GM12878 (cell line): ENCODE measurements at regions not wholly inside any gene's neighbourhood (a gene's known extent, or its start where the extent isn't known, plus 50 kb on each side); places are given as distances from the start of the nearest gene placed in this dataset.

Experiments
- ATAC-seq: fragments of 200-7000 bp; cut with Tn5 transposase; 3 replicates; pipeline ENCODE4 v1.9.1; 2020; ENCODE audit warnings: mild to moderate bottlenecking, moderate library complexity
- BruUV-seq: library from RNA; stranded (reverse); fragments of 400-500 nt; replicated peaks from 2 replicates; lab custom pipeline; 2021; lab: Mats Ljungman, UMichigan
- CTCF ChIA-PET: fragments of 300-600 bp; sonication (Branson Sonifier 250); formaldehyde crosslinking; extraction: SDS; loops from one replicate; lab custom pipeline; 2021; ENCODE audit warnings: inconsistent platforms; lab: Yijun Ruan, JAX
- POLR2A ChIA-PET: fragments of 350-600 bp; formaldehyde crosslinking; extraction: SDS; loops from one replicate; lab custom pipeline; 2021; ENCODE audit warnings: inconsistent platforms; lab: Charles Lee
- RAD21 ChIA-PET: fragments of 300-600 bp; sonication (Branson Sonifier 250); formaldehyde crosslinking; loops from one replicate; lab custom pipeline; 2023; ENCODE audit warnings: antibody characterized with exemption; ENCODE audit not compliant: unreplicated experiment; lab: Charles Lee
- SMC1A ChIA-PET: fragments of 300-600 bp; sonication (Branson Sonifier 250); formaldehyde crosslinking; loops from one replicate; lab custom pipeline; 2023; ENCODE audit not compliant: unreplicated experiment, uncharacterized antibody; lab: Charles Lee
- DNase-seq: peaks from one replicate; pipeline ENCODE4 v3.0.0-alpha.2; 2011; ENCODE audit warnings: low read depth, low spot score
- FAIRE-seq: peaks from 3 replicates; lab custom pipeline; 2011; peaks lifted over from hg19 to GRCh38; lab: Jason Lieb, UNC
- H2AFZ ChIP-seq: 2 replicates; pipeline ENCODE4 v1.6.0; 2011; ENCODE audit warnings: low read depth, low read length, control low read depth; ENCODE audit not compliant: control insufficient read depth
- H3K27ac ChIP-seq: 2 replicates; pipeline ENCODE4 v1.5.1; 2011; ENCODE audit warnings: control low read depth; ENCODE audit not compliant: control insufficient read depth, insufficient read depth
- H3K27me3 ChIP-seq, 2 experiments: replicated peaks in 1 of 2; 2 replicates each; pipeline versions ENCODE4 v1.6.0 to v1.6.1; 2011; ENCODE audit warnings: low read length in 1 of 2; ENCODE audit not compliant: control insufficient read depth in 2 of 2, insufficient read depth in 2 of 2
- H3K36me3 ChIP-seq, 2 experiments: 2 replicates each; pipeline ENCODE4 v1.5.1; 2011; ENCODE audit warnings: low read length in 1 of 2; ENCODE audit not compliant: control insufficient read depth in 2 of 2, insufficient read depth in 2 of 2
- H3K4me1 ChIP-seq: 2 replicates; pipeline ENCODE4 v1.6.1; 2011; ENCODE audit warnings: mild to moderate bottlenecking, low read length, moderate library complexity, mixed read lengths; ENCODE audit not compliant: control insufficient read depth, insufficient read depth
- H3K4me2 ChIP-seq: 2 replicates; pipeline ENCODE4 v1.6.0; 2011; ENCODE audit warnings: control low read depth; ENCODE audit not compliant: control insufficient read depth, insufficient read depth
- H3K4me3 ChIP-seq: fragments of 200-600 bp; sonication (generic); 2 replicates; pipeline ENCODE4 v1.5.1; 2016
- H3K79me2 ChIP-seq: 2 replicates; pipeline ENCODE4 v1.6.0; 2011; ENCODE audit warnings: low read length; ENCODE audit not compliant: control insufficient read depth, insufficient read depth
- H3K9ac ChIP-seq: 2 replicates; pipeline ENCODE4 v1.8.0; 2011; ENCODE audit warnings: low read length, control low read depth, mixed read lengths; ENCODE audit not compliant: control insufficient read depth, insufficient read depth
- H3K9me3 ChIP-seq: replicated peaks from 3 replicates; pipeline ENCODE4 v1.5.1; 2011; ENCODE audit warnings: mild to moderate bottlenecking, low read length; ENCODE audit not compliant: control insufficient read depth, insufficient read depth
- H4K20me1 ChIP-seq: 2 replicates; pipeline ENCODE4 v1.6.0; 2011; ENCODE audit not compliant: control insufficient read depth, insufficient read depth
- CREM ChIP-seq: IDR thresholded peaks from 2 replicates; pipeline ENCODE4 v1.6.1; 2014; ENCODE audit warnings: antibody characterized with exemption, low read depth
- KLF5 ChIP-seq: fragments of 450-650 bp; IDR thresholded peaks from 2 replicates; pipeline ENCODE4 v1.6.1; 2014; ENCODE audit warnings: mild to moderate bottlenecking; ENCODE audit not compliant: partially characterized antibody
- NR2C2 ChIP-seq: IDR thresholded peaks from 2 replicates; pipeline ENCODE4 v1.6.1; 2011; ENCODE audit warnings: borderline replicate concordance, low read depth; ENCODE audit not compliant: control insufficient read depth, insufficient read length
- SMAD1 ChIP-seq: fragments of 450-650 bp; IDR thresholded peaks from 2 replicates; pipeline ENCODE4 v1.6.1; 2018; ENCODE audit warnings: mild to moderate bottlenecking, low read depth; ENCODE audit not compliant: partially characterized antibody
- TCF3 ChIP-seq: IDR thresholded peaks from 2 replicates; pipeline ENCODE4 v1.6.1; 2012; ENCODE audit warnings: low read depth, mild to moderate bottlenecking, low read length, borderline replicate concordance; ENCODE audit not compliant: insufficient read depth
- WGBS: methylation state at CpG from one replicate; pipeline ENCODE4 v1.1.6; 2016; ENCODE audit warnings: low lambda C conversion rate; ENCODE audit not compliant: insufficient replicate concordance, insufficient coverage; ENCODE audit errors: missing lambda C conversion rate; 5-methylcytosine and 5-hydroxymethylcytosine counted together
- in situ Hi-C: fragments of 300-500 bp; cut with MboI; formaldehyde crosslinking; loops from 9 replicates; pipeline ENCODE4 v1.14.3; 2018; ENCODE audit warnings: mixed read lengths
- intact Hi-C: fragments of 100-400 bp; cut with micrococcal nuclease; formaldehyde crosslinking; loops from one replicate; pipeline ENCODE4 v1.14.2; 2022; ENCODE audit not compliant: unreplicated experiment
- TF ChIP-seq, protein P1 (sequence below): fragments of 450-650 bp; IDR thresholded peaks from 2 replicates; pipeline ENCODE4 v1.6.1; 2016; ENCODE audit warnings: mild to moderate bottlenecking, moderate library complexity, borderline replicate concordance

DNA sequence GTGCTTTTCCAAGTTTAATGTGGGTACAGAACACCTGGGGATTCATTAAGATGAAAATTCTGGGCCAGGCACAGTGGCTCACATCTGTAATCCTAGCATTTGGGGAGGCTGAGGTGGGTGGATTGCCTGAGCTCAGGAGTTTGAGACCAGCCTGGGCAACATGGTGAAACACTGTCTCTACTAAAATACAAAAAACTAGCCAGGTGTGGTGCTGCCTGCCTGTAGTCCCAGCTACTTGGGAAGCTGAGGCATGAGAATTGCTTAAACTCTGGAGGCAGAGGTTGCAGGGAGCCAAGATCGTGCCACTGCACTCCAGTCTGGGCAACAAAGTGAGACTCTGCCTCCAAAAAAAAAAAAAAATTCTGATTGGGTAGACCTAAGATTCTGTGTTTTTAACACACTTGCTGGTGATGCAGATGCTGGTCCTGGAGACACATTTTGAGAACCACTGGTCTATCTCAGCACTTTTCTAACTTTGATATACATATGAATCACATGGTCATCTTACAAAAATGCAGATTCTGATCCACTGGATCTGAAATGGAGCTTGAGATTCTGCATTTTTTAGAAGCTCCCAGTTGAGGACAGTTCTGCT is 223.8 kb upstream of the SATB1 start:
- 11% methylated on average over 1 of the region's 1 CpG for WGBS
- no peak for ATAC-seq
- Histone ChIP-seq H3K79me2 (no peaks in the 10 kb centered on the region), H3K27me3 (no peaks in the 10 kb centered on the region), H2AFZ (no peak overlapping the region), H3K9ac (no peak overlapping the region), H3K4me3 (no peak overlapping the region), H3K4me2 (no peak overlapping the region), H3K9me3 (no peaks in the 10 kb centered on the region), H3K4me1 (0 out of 2 replicates have a peak, but pooled peaks cover 2% of the 10 kb centered on the region), H4K20me1 (no peaks in the 10 kb centered on the region), H3K36me3 (no peaks in the 10 kb centered on the region), H3K27ac (no peak overlapping the region)
- no TSS peak for BruUV-seq
- no peak for DNase-seq
- SMC1A ChIA-PET: interaction anchor here (0.9 to 1.8 kb wide), 3 partner anchors 10 to 92 kb away, joined by 3 to 4 read pairs (median 4); no protein-coding TSS in a partner anchor
- TF ChIP-seq SMAD1 (no peak), TCF3 (no peak), NR2C2 (no peak), CREM (no peak), KLF5 (no peak)
- POLR2A ChIA-PET: no interaction called here
- intact Hi-C loops (no loop called here), in situ Hi-C loops (no loop called here)
- RAD21 ChIA-PET: no interaction called here
- FAIRE-seq: no peak
- CTCF ChIA-PET: interaction anchor here (1.0 to 1.5 kb wide), 3 partner anchors 13 to 109 kb away, joined by 3 to 4 read pairs (median 4); no protein-coding TSS in a partner anchor

DNA sequence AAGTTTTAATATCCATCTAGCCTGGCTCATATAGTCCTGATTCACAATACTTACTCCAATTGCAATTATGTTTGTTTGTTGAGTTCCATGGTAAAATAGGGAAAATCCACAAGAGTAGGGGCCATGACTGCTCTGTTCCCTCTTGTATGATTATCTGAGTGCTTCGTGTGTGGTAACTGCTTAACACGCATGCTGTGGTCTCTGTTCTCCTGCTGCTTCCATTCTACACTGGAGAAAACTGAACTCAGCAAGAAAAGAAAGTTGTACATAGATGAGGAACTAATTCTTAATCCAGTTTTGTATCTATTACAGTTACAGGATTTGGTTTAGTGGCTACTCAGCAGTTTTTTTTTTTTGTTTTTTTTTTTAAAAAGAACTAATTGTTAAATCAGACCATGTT is 223.0 kb upstream of the SATB1 start:
- H3K4me2 ChIP-seq: no peak overlapping the region
- H3K4me1 ChIP-seq: 0 out of 2 replicates have a peak, but pooled peaks cover 2% of the 10 kb centered on the region
- no peaks in the 10 kb centered on the region for H3K79me2 ChIP-seq
- in situ Hi-C loops (no loop called here), intact Hi-C loops (no loop called here)
- no peaks in the 10 kb centered on the region for H3K9me3 ChIP-seq
- BruUV-seq: no TSS peak
- no peaks in the 10 kb centered on the region for H4K20me1 ChIP-seq
- RAD21 ChIA-PET: interaction anchor here (0.5 kb wide), 1 partner anchor 68 kb away, joined by 3 read pairs; no protein-coding TSS in a partner anchor
- ATAC-seq: no peak
- POLR2A ChIA-PET: no interaction called here
- H2AFZ ChIP-seq: no peak overlapping the region
- H3K4me3 ChIP-seq: no peak overlapping the region
- CTCF ChIA-PET: interaction anchor here (1.0 to 1.5 kb wide), 3 partner anchors 12 to 110 kb away, joined by 3 to 4 read pairs (median 4); no protein-coding TSS in a partner anchor
- no peak for DNase-seq
- no peak for FAIRE-seq
- 55% methylated on average over 2 of the region's 2 CpGs for WGBS
- no peak overlapping the region for H3K9ac ChIP-seq
- H3K36me3 ChIP-seq: no peaks in the 10 kb centered on the region
- H3K27ac ChIP-seq: no peak overlapping the region
- TF ChIP-seq, protein P1, sequence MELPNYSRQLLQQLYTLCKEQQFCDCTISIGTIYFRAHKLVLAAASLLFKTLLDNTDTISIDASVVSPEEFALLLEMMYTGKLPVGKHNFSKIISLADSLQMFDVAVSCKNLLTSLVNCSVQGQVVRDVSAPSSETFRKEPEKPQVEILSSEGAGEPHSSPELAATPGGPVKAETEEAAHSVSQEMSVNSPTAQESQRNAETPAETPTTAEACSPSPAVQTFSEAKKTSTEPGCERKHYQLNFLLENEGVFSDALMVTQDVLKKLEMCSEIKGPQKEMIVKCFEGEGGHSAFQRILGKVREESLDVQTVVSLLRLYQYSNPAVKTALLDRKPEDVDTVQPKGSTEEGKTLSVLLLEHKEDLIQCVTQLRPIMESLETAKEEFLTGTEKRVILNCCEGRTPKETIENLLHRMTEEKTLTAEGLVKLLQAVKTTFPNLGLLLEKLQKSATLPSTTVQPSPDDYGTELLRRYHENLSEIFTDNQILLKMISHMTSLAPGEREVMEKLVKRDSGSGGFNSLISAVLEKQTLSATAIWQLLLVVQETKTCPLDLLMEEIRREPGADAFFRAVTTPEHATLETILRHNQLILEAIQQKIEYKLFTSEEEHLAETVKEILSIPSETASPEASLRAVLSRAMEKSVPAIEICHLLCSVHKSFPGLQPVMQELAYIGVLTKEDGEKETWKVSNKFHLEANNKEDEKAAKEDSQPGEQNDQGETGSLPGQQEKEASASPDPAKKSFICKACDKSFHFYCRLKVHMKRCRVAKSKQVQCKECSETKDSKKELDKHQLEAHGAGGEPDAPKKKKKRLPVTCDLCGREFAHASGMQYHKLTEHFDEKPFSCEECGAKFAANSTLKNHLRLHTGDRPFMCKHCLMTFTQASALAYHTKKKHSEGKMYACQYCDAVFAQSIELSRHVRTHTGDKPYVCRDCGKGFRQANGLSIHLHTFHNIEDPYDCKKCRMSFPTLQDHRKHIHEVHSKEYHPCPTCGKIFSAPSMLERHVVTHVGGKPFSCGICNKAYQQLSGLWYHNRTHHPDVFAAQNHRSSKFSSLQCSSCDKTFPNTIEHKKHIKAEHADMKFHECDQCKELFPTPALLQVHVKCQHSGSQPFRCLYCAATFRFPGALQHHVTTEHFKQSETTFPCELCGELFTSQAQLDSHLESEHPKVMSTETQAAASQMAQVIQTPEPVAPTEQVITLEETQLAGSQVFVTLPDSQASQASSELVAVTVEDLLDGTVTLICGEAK: no peak
- TF ChIP-seq, all 136 proteins: peak for 0
- no peaks in the 10 kb centered on the region for H3K27me3 ChIP-seq
- SMC1A ChIA-PET: interaction anchor here (1.8 kb wide), 1 partner anchor 93 kb away, joined by 4 read pairs; no protein-coding TSS in a partner anchor
